Prostate gland (tissue), 2 donors: ENCODE measurements at regions not wholly inside any gene's neighbourhood (a gene's known extent, or its start where the extent isn't known, plus 50 kb on each side); places are given as distances from the start of the nearest gene placed in this dataset.

Experiments
- CTCF ChIP-seq, 4 experiments: fragments of 200-600 bp in 2 of 4; fragments of 450-650 bp in 2 of 4; sonication (generic) in 2 of 4; IDR thresholded peaks; 1 replicate in 3 of 4; 2 replicates in 1 of 4; pipeline ENCODE4 v1.5.1; 2016 to 2019; ENCODE audit warnings: antibody characterized with exemption in 4 of 4, mild to moderate bottlenecking in 2 of 4, moderate library complexity in 2 of 4
- POLR2A ChIP-seq: fragments of 450-650 bp; IDR thresholded peaks from one replicate; pipeline ENCODE4 v1.6.1; 2016; ENCODE audit warnings: antibody characterized with exemption, mild to moderate bottlenecking
- POLR2AphosphoS5 ChIP-seq: sonication (generic); formaldehyde crosslinking; IDR thresholded peaks from one replicate; pipeline ENCODE4 v1.6.1; 2017; ENCODE audit warnings: antibody characterized with exemption

DNA sequence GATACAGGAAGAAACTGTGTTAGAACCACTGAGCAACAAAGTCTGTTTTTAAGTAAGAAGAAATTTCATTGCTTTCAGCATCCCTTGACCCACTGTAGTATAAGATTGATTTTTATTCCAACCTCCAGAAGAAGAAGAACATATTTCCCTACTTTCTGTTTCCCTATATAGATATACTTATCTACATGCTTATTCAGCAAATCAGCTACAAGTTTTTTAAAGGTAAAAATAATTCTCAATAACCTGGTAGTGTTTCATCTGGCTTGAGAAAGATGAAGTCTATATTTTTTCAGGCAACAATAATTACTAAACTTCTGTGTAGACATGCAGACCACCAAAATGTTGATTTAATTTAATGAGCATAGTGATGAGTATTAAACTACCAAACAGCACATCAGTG lies 201.0 kb downstream of the OSTF1 start:
- TF ChIP-seq CTCF (IDR thresholded peaks at IDR 0.05) (no peak), POLR2A (no peak), POLR2AphosphoS5 (no peak)
